Prostate gland (tissue), 2 donors: ENCODE measurements at regions not wholly inside any gene's neighbourhood (a gene's known extent, or its start where the extent isn't known, plus 50 kb on each side); places are given as distances from the start of the nearest gene placed in this dataset.
"Not testable (repeated sequence)": the region's sequence is repeated elsewhere in the genome, so short reads cannot be mapped to it uniquely, and the experiment has no call there.

Source experiments
- DNase-seq: peaks from one replicate; pipeline ENCODE4 v3.0.0-alpha.2; 2019; ENCODE audit warnings: low spot score
- H3K27ac ChIP-seq, 2 donors: fragments of 200-600 bp; sonication (generic); 2 replicates each; pipeline ENCODE4 v1.5.1; 2017 to 2019
- H3K27me3 ChIP-seq: fragments of 200-600 bp; sonication (generic); replicated peaks from 2 replicates; pipeline ENCODE4 v1.5.1; 2019; ENCODE audit not compliant: insufficient read depth
- H3K36me3 ChIP-seq, 2 donors: fragments of 200-600 bp; sonication (generic); 1 replicate in 1 of 2; 2 replicates in 1 of 2; pipeline versions ENCODE4 v1.5.1 to v1.8.1; 2017 to 2019
- H3K4me1 ChIP-seq: fragments of 200-600 bp; sonication (generic); replicated peaks from 2 replicates; pipeline ENCODE4 v1.5.1; 2019
- H3K4me3 ChIP-seq, 2 donors: fragments of 200-600 bp; sonication (generic); 2 replicates each; pipeline ENCODE4 v1.5.1; 2017 to 2019
- H3K9me3 ChIP-seq: fragments of 200-600 bp; sonication (generic); 2 replicates; pipeline ENCODE4 v1.5.1; 2017
- POLR2A ChIP-seq: fragments of 450-650 bp; IDR thresholded peaks from one replicate; pipeline ENCODE4 v1.6.1; 2016; ENCODE audit warnings: antibody characterized with exemption, mild to moderate bottlenecking
- POLR2AphosphoS5 ChIP-seq: sonication (generic); formaldehyde crosslinking; IDR thresholded peaks from one replicate; pipeline ENCODE4 v1.6.1; 2017; ENCODE audit warnings: antibody characterized with exemption
- WGBS: methylation state at CpG from one replicate; pipeline ENCODE4 v1.1.5; 2018; 5-methylcytosine and 5-hydroxymethylcytosine counted together
- intact Hi-C: fragments of 100-400 bp; cut with DNase I; formaldehyde crosslinking; loops from one replicate; pipeline ENCODE4 v1.14.2; 2022
- TF ChIP-seq, protein P1 (sequence below), 4 experiments: fragments of 200-600 bp in 2 of 4; fragments of 450-650 bp in 2 of 4; sonication (generic) in 2 of 4; IDR thresholded peaks; 1 replicate in 3 of 4; 2 replicates in 1 of 4; pipeline ENCODE4 v1.5.1; 2016 to 2019; ENCODE audit warnings: antibody characterized with exemption in 4 of 4, mild to moderate bottlenecking in 2 of 4, moderate library complexity in 2 of 4

DNA sequence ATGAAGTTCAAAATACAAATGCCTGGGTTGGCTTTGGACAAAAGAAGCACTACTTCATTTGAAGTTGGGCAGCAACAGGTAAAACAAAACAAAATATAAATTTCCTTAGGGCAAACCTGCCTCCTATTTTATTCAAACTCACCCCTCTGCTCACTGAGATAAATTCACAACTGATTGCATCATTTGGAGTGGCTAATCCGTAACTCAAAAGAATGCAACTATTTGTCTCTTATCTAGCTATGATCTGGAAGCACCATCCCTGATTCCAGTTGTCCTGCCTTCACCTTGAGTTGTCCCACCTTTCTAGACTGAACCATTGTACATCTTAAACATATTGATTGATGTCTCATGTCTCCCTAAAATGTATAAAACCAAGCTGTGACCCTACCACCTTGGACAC lies 145.0 kb downstream of the CCER1 start:
- Histone ChIP-seq H3K27ac (no peak overlapping the region), H3K4me1 (no peaks in the 10 kb centered on the region), H3K27me3 (no peaks in the 10 kb centered on the region), H3K4me3 (no peak overlapping the region), H3K36me3 (no peaks in the 10 kb centered on the region), H3K9me3 (no peaks in the 10 kb centered on the region)
- WGBS: 64% methylated on average over 1 of the region's 1 CpG
- DNase-seq: no peak
- intact Hi-C loops: no loop called here
- no peak for TF ChIP-seq POLR2AphosphoS5
- TF ChIP-seq, protein P1, sequence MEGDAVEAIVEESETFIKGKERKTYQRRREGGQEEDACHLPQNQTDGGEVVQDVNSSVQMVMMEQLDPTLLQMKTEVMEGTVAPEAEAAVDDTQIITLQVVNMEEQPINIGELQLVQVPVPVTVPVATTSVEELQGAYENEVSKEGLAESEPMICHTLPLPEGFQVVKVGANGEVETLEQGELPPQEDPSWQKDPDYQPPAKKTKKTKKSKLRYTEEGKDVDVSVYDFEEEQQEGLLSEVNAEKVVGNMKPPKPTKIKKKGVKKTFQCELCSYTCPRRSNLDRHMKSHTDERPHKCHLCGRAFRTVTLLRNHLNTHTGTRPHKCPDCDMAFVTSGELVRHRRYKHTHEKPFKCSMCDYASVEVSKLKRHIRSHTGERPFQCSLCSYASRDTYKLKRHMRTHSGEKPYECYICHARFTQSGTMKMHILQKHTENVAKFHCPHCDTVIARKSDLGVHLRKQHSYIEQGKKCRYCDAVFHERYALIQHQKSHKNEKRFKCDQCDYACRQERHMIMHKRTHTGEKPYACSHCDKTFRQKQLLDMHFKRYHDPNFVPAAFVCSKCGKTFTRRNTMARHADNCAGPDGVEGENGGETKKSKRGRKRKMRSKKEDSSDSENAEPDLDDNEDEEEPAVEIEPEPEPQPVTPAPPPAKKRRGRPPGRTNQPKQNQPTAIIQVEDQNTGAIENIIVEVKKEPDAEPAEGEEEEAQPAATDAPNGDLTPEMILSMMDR (IDR thresholded peaks at IDR 0.05): no peak
- TF ChIP-seq POLR2A: no peak

DNA sequence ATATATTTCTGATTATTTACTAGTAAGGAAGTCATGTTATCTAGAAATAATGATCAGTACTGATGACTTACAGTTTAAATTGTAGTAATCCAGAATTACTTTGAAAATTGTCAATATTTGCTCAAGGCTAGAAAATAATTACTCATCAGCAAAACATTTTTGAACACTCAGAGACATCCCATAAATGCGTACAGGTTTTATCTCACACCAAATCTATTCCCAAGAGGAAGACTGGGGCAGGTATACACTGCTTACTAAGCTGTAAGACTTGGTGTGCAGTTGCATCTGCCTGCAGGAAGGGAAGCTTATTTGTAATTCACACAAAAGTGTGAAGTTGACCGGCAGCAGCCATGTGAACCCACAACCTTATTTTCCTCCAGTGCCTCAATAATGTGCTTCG lies 146.4 kb downstream of the CCER1 start:
- no peaks in the 10 kb centered on the region for H3K4me1 ChIP-seq
- H3K27me3 ChIP-seq: no peaks in the 10 kb centered on the region
- no peak for DNase-seq
- TF ChIP-seq POLR2AphosphoS5: no peak
- TF ChIP-seq, protein P1 (IDR thresholded peaks at IDR 0.05): no peak
- H3K27ac ChIP-seq: no peak overlapping the region
- H3K9me3 ChIP-seq: no peaks in the 10 kb centered on the region
- H3K36me3 ChIP-seq: no peaks in the 10 kb centered on the region
- H3K4me3 ChIP-seq: no peak overlapping the region
- intact Hi-C loops: no loop called here
- WGBS: 73% methylated on average over 3 of the region's 3 CpGs

DNA sequence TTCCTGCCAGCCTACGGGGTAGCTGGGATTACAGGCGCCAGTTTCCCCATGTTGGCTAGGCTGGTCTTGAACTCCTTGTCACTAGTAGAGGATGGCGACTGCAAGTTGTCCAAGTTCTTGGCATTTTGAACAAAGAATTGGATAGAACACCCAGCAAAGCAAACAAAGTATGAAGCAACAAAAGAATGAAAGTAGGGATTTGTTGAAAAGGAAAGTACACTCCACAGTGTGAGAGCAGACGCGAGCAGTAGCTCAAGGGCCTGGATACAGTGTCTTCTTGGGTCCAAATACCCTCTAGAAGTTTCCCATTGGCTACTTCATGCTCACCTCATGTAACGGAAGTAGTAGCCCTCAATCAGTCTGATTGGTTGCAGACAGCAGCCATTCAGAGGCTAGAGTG lies 152.2 kb downstream of the CCER1 start:
- 89% methylated on average over 6 of the region's 6 CpGs for WGBS
- no peak for TF ChIP-seq POLR2AphosphoS5
- TF ChIP-seq POLR2A: no peak
- TF ChIP-seq, protein P1 (IDR thresholded peaks at IDR 0.05): no peak
- Histone ChIP-seq H3K4me3 (no peak overlapping the region), H3K9me3 (no peaks in the 10 kb centered on the region), H3K27ac (no peak overlapping the region), H3K36me3 (no peaks in the 10 kb centered on the region), H3K27me3 (no peaks in the 10 kb centered on the region), H3K4me1 (no peaks in the 10 kb centered on the region)
- no peak for DNase-seq
- intact Hi-C loops: no loop called here

DNA sequence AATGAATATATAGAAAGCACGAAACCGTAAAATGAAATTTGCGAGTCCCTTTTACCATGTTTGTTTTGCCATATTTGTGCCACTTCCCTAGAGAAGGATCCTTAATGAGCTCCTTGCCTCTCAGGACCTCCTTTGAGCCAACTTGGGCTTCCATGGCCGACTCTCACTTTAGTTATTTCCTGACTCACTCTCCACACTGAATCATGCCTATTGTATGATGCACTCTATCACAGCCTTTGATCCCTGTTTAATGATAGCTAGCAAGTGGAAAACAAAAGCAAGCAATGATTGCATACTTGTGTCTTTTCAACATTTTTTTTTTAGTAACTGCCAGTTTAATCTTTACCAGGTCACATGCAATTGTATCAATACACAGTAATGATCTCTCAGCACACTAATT lies 153.2 kb downstream of the CCER1 start:
- no peak overlapping the region for H3K4me3 ChIP-seq
- no peak for DNase-seq
- WGBS: 83% methylated on average over 4 of the region's 4 CpGs
- no peak overlapping the region for H3K27ac ChIP-seq
- H3K9me3 ChIP-seq: no peaks in the 10 kb centered on the region
- no peaks in the 10 kb centered on the region for H3K4me1 ChIP-seq
- TF ChIP-seq POLR2A (no peak), POLR2AphosphoS5 (no peak)
- TF ChIP-seq, protein P1 (IDR thresholded peaks at IDR 0.05): no peak
- H3K36me3 ChIP-seq: no peaks in the 10 kb centered on the region
- H3K27me3 ChIP-seq: no peaks in the 10 kb centered on the region
- intact Hi-C loops: no loop called here

DNA sequence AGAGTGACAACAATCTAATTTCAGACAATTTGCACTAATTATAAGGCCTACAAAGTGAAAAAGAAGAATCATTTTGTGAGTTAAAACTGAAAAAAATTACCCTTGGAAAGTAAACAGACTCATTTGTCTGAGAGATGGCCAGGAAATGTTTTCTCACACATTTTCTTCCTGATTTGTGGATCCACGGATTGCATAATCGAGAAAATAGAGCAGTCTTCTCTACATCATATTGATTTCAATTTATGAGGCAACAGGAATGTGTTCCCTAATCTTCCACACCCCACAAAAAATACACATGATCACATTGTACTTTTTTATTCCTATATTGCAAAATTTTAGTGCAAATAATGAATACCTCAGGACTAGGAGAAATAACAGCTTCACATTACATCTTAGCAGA lies 160.8 kb downstream of the CCER1 start:
- intact Hi-C loops: no loop called here
- no peak overlapping the region for H3K27ac ChIP-seq
- no peaks in the 10 kb centered on the region for H3K4me1 ChIP-seq
- no peak overlapping the region for H3K4me3 ChIP-seq
- no peaks in the 10 kb centered on the region for H3K36me3 ChIP-seq
- DNase-seq: no peak
- 63% methylated on average over 2 of the region's 2 CpGs for WGBS
- TF ChIP-seq, protein P1 (IDR thresholded peaks at IDR 0.05): no peak
- TF ChIP-seq POLR2AphosphoS5 (no peak), POLR2A (no peak)
- no peaks in the 10 kb centered on the region for H3K9me3 ChIP-seq
- H3K27me3 ChIP-seq: no peaks in the 10 kb centered on the region

DNA sequence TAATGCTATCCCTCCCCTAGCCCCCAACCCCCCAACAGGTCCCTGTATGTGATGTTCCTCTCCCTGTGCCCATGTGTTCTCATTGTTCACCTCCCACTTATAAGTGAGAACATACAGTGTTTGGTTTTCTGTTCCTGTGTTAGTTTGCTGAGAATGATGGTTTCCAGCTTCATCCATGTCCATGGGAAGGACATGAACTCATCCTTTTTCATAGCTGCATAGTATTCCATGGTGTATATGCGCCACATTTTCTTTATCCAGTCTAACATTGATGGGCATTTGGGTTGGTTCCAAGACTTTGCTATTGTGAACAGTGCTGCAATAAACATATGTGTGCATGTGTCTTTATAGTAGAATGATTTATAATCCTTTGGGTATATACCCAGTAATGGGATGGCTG lies 162.3 kb downstream of the CCER1 start:
- 100% methylated on average over 1 of the region's 1 CpG for WGBS
- H3K27me3 ChIP-seq, H3K4me3 ChIP-seq: not testable (repeated sequence)

More for the DNA sequence above, 162.3 kb downstream of the CCER1 start:
- H3K27ac ChIP-seq, H3K36me3 ChIP-seq, DNase-seq, intact Hi-C loops, H3K4me1 ChIP-seq, H3K9me3 ChIP-seq: not testable (repeated sequence)
